H1 (cell line): ENCODE measurements at regions not wholly inside any gene's neighbourhood (a gene's known extent, or its start where the extent isn't known, plus 50 kb on each side); places are given as distances from the start of the nearest gene placed in this dataset.

ENCODE experiments used
- CHD1 ChIP-seq: IDR thresholded peaks from 2 replicates; pipeline ENCODE4 v1.6.1; 2012; ENCODE audit warnings: low read depth, low read length, improper control_type of control experiment
- EP300 ChIP-seq, 2 experiments: IDR thresholded peaks; 1 replicate in 1 of 2; 2 replicates in 1 of 2; pipeline ENCODE4 v1.6.1; 2011 to 2012; ENCODE audit warnings: low read depth in 2 of 2, low read length in 2 of 2, mild to moderate bottlenecking in 2 of 2, borderline replicate concordance in 1 of 2, inconsistent platforms in 1 of 2, moderate library complexity in 1 of 2
- KDM4A ChIP-seq: IDR thresholded peaks from one replicate; pipeline ENCODE4 v1.7.1; 2012; ENCODE audit warnings: low read depth, mild to moderate bottlenecking, moderate library complexity, low read length, inconsistent platforms; ENCODE audit not compliant: severe bottlenecking
- POLR2AphosphoS5 ChIP-seq: IDR thresholded peaks from 2 replicates; pipeline ENCODE4 v1.6.1; 2011; ENCODE audit warnings: low read depth, low read length
- RNF2 ChIP-seq: fragments of 200-900, 300-1000 bp; sonication (generic); IDR thresholded peaks from 2 replicates; pipeline ENCODE4 v1.7.1; 2016; ENCODE audit warnings: borderline replicate concordance, low read depth, mild to moderate bottlenecking, antibody characterized with exemption, low read length; ENCODE audit not compliant: poor library complexity, severe bottlenecking; ENCODE audit errors: missing control alignments
- SP1 ChIP-seq: IDR thresholded peaks from 2 replicates; pipeline ENCODE4 v1.6.1; 2011; ENCODE audit warnings: low read depth, low read length
- TCF12 ChIP-seq: IDR thresholded peaks from 2 replicates; pipeline ENCODE4 v1.6.1; 2011; ENCODE audit warnings: low read depth, mild to moderate bottlenecking, low read length

DNA sequence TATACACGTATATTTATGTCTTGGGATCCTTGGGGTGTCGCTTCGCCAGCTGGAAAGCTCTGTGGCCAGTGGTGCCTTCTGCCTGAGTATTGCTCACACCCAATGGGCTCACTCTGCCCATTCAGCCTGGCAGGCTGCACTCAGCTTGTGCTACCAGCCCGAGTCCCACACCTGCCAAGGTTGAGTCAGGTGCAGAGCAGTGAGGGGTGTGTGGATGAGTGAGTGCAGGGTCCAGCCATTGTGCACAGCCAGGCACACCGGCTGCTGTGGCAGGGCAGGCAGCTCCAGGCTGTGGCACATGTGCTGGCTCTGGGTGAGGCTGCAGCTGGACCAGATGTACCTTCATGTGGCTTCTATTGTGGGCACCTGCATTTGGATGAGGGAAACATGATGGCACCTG is 496.9 kb upstream of the LINC00305 start (continued):
- no peak for TF ChIP-seq RNF2
- TF ChIP-seq TCF12: no peak
- TF ChIP-seq EP300 (IDR thresholded peaks at IDR 0.05; ENCODE audit: borderline replicate concordance in 1 of 2, low read depth in 2 of 2, low read length in 2 of 2): no peak
- TF ChIP-seq SP1: no peak
- no peak for TF ChIP-seq KDM4A
- TF ChIP-seq CHD1: no peak
- no peak for TF ChIP-seq POLR2AphosphoS5
